ENCODE measurements at regions not wholly inside any gene's neighbourhood (a gene's known extent, or its start where the extent isn't known, plus 50 kb on each side); places are given as distances from the start of the nearest gene placed in this dataset.

DNA sequence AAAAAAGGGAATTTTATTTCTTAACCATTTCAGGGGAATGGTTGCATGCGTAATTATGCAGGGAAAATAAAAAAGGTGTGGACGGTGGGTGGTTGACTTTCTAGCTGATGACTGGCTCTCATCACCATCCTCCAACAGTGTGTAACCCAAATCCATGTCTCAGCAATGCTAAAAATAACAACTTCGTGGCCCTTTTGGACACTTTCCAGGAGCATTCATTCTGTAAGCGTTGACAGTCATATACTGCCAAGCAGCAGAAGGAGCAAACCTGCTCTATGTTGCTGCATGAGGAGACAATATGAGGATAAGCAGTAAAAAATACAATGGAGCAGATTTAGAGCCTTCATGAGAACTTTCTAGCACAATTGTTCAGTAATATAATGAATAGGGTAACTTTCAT is 189.1 kb downstream of the ANXA2 start:
- Mint-ChIP-seq H3K4me3 (no peak overlapping the region), H3K9me3 (no peaks in the 10 kb centered on the region), H3K36me3 (ENCODE audit: low read depth) (no peaks in the 10 kb centered on the region), H3K27me3 (ENCODE audit: insufficient read depth, low read depth, poor library complexity) (peaks cover 2% of the 10 kb centered on the region), H3K4me1 (peaks cover 15% of the 10 kb centered on the region; the same call in 2 of the 3 replicates), H3K27ac (no peak overlapping the region)
- Histone ChIP-seq H3K4me3 (no peak overlapping the region), H3K4me2 (no peak overlapping the region), H3K27ac (ENCODE audit: low read depth) (no peak overlapping the region), H3K36me3 (ENCODE audit: insufficient read depth) (no peaks in the 10 kb centered on the region), H4K20me1 (replicated peaks; ENCODE audit: insufficient read depth) (no peaks in the 10 kb centered on the region), H3K79me2 (replicated peaks; ENCODE audit: insufficient read depth) (no peaks in the 10 kb centered on the region), H3K4me1 (ENCODE audit: insufficient read depth) (peaks cover 11% of the 10 kb centered on the region), H3K27me3 (ENCODE audit: insufficient read depth) (no peaks in the 10 kb centered on the region), H3F3A (replicated peaks; ENCODE audit: low read depth) (no peaks in the 10 kb centered on the region), H2AFZ (no peak overlapping the region), H3K9me2 (ENCODE audit: insufficient read depth) (no peaks in the 10 kb centered on the region)
- TF ChIP-seq STAT1 (IDR thresholded peaks at IDR 0.05; ENCODE audit: unreplicated experiment) = no peak
- TF ChIP-seq, protein P1, sequence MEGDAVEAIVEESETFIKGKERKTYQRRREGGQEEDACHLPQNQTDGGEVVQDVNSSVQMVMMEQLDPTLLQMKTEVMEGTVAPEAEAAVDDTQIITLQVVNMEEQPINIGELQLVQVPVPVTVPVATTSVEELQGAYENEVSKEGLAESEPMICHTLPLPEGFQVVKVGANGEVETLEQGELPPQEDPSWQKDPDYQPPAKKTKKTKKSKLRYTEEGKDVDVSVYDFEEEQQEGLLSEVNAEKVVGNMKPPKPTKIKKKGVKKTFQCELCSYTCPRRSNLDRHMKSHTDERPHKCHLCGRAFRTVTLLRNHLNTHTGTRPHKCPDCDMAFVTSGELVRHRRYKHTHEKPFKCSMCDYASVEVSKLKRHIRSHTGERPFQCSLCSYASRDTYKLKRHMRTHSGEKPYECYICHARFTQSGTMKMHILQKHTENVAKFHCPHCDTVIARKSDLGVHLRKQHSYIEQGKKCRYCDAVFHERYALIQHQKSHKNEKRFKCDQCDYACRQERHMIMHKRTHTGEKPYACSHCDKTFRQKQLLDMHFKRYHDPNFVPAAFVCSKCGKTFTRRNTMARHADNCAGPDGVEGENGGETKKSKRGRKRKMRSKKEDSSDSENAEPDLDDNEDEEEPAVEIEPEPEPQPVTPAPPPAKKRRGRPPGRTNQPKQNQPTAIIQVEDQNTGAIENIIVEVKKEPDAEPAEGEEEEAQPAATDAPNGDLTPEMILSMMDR (conservative IDR thresholded peaks at IDR 0.05; ENCODE audit: low read depth in 2 of 2) = no peak
- TF ChIP-seq, protein P2, sequence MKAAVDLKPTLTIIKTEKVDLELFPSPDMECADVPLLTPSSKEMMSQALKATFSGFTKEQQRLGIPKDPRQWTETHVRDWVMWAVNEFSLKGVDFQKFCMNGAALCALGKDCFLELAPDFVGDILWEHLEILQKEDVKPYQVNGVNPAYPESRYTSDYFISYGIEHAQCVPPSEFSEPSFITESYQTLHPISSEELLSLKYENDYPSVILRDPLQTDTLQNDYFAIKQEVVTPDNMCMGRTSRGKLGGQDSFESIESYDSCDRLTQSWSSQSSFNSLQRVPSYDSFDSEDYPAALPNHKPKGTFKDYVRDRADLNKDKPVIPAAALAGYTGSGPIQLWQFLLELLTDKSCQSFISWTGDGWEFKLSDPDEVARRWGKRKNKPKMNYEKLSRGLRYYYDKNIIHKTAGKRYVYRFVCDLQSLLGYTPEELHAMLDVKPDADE (IDR thresholded peaks at IDR 0.05) = no peak
- TF ChIP-seq, protein P3, sequence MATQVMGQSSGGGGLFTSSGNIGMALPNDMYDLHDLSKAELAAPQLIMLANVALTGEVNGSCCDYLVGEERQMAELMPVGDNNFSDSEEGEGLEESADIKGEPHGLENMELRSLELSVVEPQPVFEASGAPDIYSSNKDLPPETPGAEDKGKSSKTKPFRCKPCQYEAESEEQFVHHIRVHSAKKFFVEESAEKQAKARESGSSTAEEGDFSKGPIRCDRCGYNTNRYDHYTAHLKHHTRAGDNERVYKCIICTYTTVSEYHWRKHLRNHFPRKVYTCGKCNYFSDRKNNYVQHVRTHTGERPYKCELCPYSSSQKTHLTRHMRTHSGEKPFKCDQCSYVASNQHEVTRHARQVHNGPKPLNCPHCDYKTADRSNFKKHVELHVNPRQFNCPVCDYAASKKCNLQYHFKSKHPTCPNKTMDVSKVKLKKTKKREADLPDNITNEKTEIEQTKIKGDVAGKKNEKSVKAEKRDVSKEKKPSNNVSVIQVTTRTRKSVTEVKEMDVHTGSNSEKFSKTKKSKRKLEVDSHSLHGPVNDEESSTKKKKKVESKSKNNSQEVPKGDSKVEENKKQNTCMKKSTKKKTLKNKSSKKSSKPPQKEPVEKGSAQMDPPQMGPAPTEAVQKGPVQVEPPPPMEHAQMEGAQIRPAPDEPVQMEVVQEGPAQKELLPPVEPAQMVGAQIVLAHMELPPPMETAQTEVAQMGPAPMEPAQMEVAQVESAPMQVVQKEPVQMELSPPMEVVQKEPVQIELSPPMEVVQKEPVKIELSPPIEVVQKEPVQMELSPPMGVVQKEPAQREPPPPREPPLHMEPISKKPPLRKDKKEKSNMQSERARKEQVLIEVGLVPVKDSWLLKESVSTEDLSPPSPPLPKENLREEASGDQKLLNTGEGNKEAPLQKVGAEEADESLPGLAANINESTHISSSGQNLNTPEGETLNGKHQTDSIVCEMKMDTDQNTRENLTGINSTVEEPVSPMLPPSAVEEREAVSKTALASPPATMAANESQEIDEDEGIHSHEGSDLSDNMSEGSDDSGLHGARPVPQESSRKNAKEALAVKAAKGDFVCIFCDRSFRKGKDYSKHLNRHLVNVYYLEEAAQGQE (IDR thresholded peaks at IDR 0.05; ENCODE audit: unreplicated experiment) = no peak
- no peak for TF ChIP-seq POLR2AphosphoS5 (IDR thresholded peaks at IDR 0.05; ENCODE audit: low read depth)
- no peak for TF ChIP-seq NANOG (IDR thresholded peaks at IDR 0.05; ENCODE audit: borderline replicate concordance)
- TF ChIP-seq ZNF331 (CRISPR knock-in tag; IDR thresholded peaks at IDR 0.05; ENCODE audit: low read depth) = no peak
- TF ChIP-seq ZNF462 (CRISPR knock-in tag; IDR thresholded peaks at IDR 0.05) = no peak
- TF ChIP-seq CREB1 (CRISPR knock-in tag; IDR thresholded peaks at IDR 0.05; ENCODE audit: low read depth) = no peak
- no peak for TF ChIP-seq JUNB (IDR thresholded peaks at IDR 0.05; ENCODE audit: unreplicated experiment)
- TF ChIP-seq EZH2 (IDR thresholded peaks at IDR 0.05; ENCODE audit: low read depth, unreplicated experiment) = no peak
- TF ChIP-seq EZH2phosphoT487 (IDR thresholded peaks at IDR 0.05; ENCODE audit: unreplicated experiment) = no peak
- no peak for TF ChIP-seq ZNF114 (CRISPR knock-in tag; IDR thresholded peaks at IDR 0.05)
- ATAC-seq = no peak
- DNase-seq (ENCODE audit: low spot score) = no peak
